ENCODE measurements at regions not wholly inside any gene's neighbourhood (a gene's known extent, or its start where the extent isn't known, plus 50 kb on each side); places are given as distances from the start of the nearest gene placed in this dataset.

GRCh38 chr18:25953111-25953510, 137.3 kb downstream of the SS18 start:
- no peaks in the 10 kb centered on the region for H3K27me3 ChIP-seq (replicated peaks; ENCODE audit: insufficient read depth, low read depth, low read length, poor library complexity)
- TF ChIP-seq EZH2 (IDR thresholded peaks at IDR 0.05; ENCODE audit: borderline replicate concordance, low read depth, low read length, poor library complexity, severe bottlenecking) (no peak), CTCF (conservative IDR thresholded peaks at IDR 0.05; ENCODE audit: low read depth, low read length) (no peak)

GRCh38 chr18:25950321-25950720, 140.1 kb downstream of the SS18 start:
- no peak for TF ChIP-seq CTCF (conservative IDR thresholded peaks at IDR 0.05; ENCODE audit: low read depth, low read length)
- TF ChIP-seq EZH2 (IDR thresholded peaks at IDR 0.05; ENCODE audit: borderline replicate concordance, low read depth, low read length, poor library complexity, severe bottlenecking), result no peak
- H3K36me3 ChIP-seq (ENCODE audit: insufficient read depth, low read length, poor library complexity, severe bottlenecking), result no peaks in the 10 kb centered on the region
- POLR2A ChIA-PET (ENCODE audit: low non-redundant PET), result no interaction called here
- H3K9me3 ChIP-seq (ENCODE audit: low read depth, low read length, poor library complexity, severe bottlenecking), result no peaks in the 10 kb centered on the region
- H3K4me3 ChIP-seq (ENCODE audit: low read depth, low read length, poor library complexity, severe bottlenecking), result no peak overlapping the region
- H3K27me3 ChIP-seq (replicated peaks; ENCODE audit: insufficient read depth, low read depth, low read length, poor library complexity), result no peaks in the 10 kb centered on the region
- H3K4me1 ChIP-seq (ENCODE audit: insufficient read depth, low read length, poor library complexity, severe bottlenecking), result no peaks in the 10 kb centered on the region
- CTCF ChIA-PET, result no interaction called here
- intact Hi-C loops (cut with micrococcal nuclease; ENCODE audit: unreplicated experiment), result no loop called here
- BruUV-seq (replicated peaks), result no TSS peak
- DNase-seq (ENCODE audit: low spot score), result no peak
- H3K27ac ChIP-seq (ENCODE audit: low read depth, low read length, poor library complexity, severe bottlenecking), result no peak overlapping the region

More at GRCh38 chr18:25953111-25953510, 137.3 kb downstream of the SS18 start:
- no peak for DNase-seq (ENCODE audit: low spot score)
- CTCF ChIA-PET, result no interaction called here
- no peak overlapping the region for H3K27ac ChIP-seq (ENCODE audit: low read depth, low read length, poor library complexity, severe bottlenecking)
- no peaks in the 10 kb centered on the region for H3K4me1 ChIP-seq (ENCODE audit: insufficient read depth, low read length, poor library complexity, severe bottlenecking)
- H3K36me3 ChIP-seq (ENCODE audit: insufficient read depth, low read length, poor library complexity, severe bottlenecking), result no peaks in the 10 kb centered on the region
- POLR2A ChIA-PET (ENCODE audit: low non-redundant PET), result no interaction called here
- H3K9me3 ChIP-seq (ENCODE audit: low read depth, low read length, poor library complexity, severe bottlenecking), result no peaks in the 10 kb centered on the region
- no peak overlapping the region for H3K4me3 ChIP-seq (ENCODE audit: low read depth, low read length, poor library complexity, severe bottlenecking)
- no TSS peak for BruUV-seq (replicated peaks)
- intact Hi-C loops (cut with micrococcal nuclease; ENCODE audit: unreplicated experiment), result no loop called here

GRCh38 chr18:25946540-25946939, 143.9 kb downstream of the SS18 start:
- intact Hi-C loops (cut with micrococcal nuclease; ENCODE audit: unreplicated experiment), result no loop called here
- H3K27ac ChIP-seq (ENCODE audit: low read depth, low read length, poor library complexity, severe bottlenecking), result no peak overlapping the region
- TF ChIP-seq CTCF (conservative IDR thresholded peaks at IDR 0.05; ENCODE audit: low read depth, low read length), result no peak
- TF ChIP-seq EZH2 (IDR thresholded peaks at IDR 0.05; ENCODE audit: borderline replicate concordance, low read depth, low read length, poor library complexity, severe bottlenecking), result no peak
- no peaks in the 10 kb centered on the region for H3K4me1 ChIP-seq (ENCODE audit: insufficient read depth, low read length, poor library complexity, severe bottlenecking)
- ChIA-PET POLR2A (ENCODE audit: low non-redundant PET) (no interaction called here), CTCF (no interaction called here)
- no peak overlapping the region for H3K4me3 ChIP-seq (ENCODE audit: low read depth, low read length, poor library complexity, severe bottlenecking)
- H3K36me3 ChIP-seq (ENCODE audit: insufficient read depth, low read length, poor library complexity, severe bottlenecking), result no peaks in the 10 kb centered on the region
- no peaks in the 10 kb centered on the region for H3K9me3 ChIP-seq (ENCODE audit: low read depth, low read length, poor library complexity, severe bottlenecking)
- no peak for DNase-seq (ENCODE audit: low spot score)
- BruUV-seq (replicated peaks), result no TSS peak
- no peaks in the 10 kb centered on the region for H3K27me3 ChIP-seq (replicated peaks; ENCODE audit: insufficient read depth, low read depth, low read length, poor library complexity)

Measured in A673 (cell line).